Right lobe of liver (tissue), 6 donors: ENCODE measurements at regions not wholly inside any gene's neighbourhood (a gene's known extent, or its start where the extent isn't known, plus 50 kb on each side); places are given as distances from the start of the nearest gene placed in this dataset.

Experiments
- ATAC-seq, 4 donors: fragments of 200-7000 bp; cut with Tn5 transposase; one replicate each; pipeline ENCODE4 v1.9.1; 2020; ENCODE audit warnings: mild to moderate bottlenecking in 4 of 4, moderate library complexity in 4 of 4
- DNase-seq, 3 donors: peaks; one replicate each; pipeline ENCODE4 v3.0.0-alpha.2; 2020
- H3K27ac ChIP-seq, 3 donors: fragments of 200-600 bp; one replicate each; pipeline ENCODE4 v1.8.0; 2022
- H3K27me3 ChIP-seq, 2 donors: fragments of 200-600 bp; one replicate each; pipeline ENCODE4 v1.8.0; 2022
- H3K36me3 ChIP-seq, 4 donors: fragments of 200-600 bp; sonication (generic) in 1 of 4; one replicate each; pipeline versions ENCODE4 v1.5.1 to v1.8.0; 2017 to 2022; ENCODE audit warnings: control low read depth in 1 of 4
- H3K4me1 ChIP-seq, 4 donors: fragments of 200-600 bp; sonication (generic) in 1 of 4; one replicate each; pipeline versions ENCODE4 v1.5.1 to v1.8.0; 2017 to 2022; ENCODE audit warnings: control low read depth in 1 of 4
- H3K4me3 ChIP-seq, 3 donors: fragments of 200-600 bp; one replicate each; pipeline ENCODE4 v1.8.0; 2022
- H3K9me3 ChIP-seq, 4 donors: fragments of 200-600 bp; sonication (generic) in 1 of 4; one replicate each; pipeline versions ENCODE4 v1.5.1 to v1.8.0; 2017 to 2022; ENCODE audit warnings: control low read depth in 1 of 4
- POLR2A ChIP-seq: fragments of 450-650 bp; IDR thresholded peaks from one replicate; pipeline ENCODE4 v1.6.1; 2017; ENCODE audit warnings: antibody characterized with exemption, mild to moderate bottlenecking
- WGBS: methylation state at CpG from one replicate; pipeline ENCODE4 v1.1.6; 2018; ENCODE audit warnings: low coverage, low lambda C conversion rate; ENCODE audit not compliant: insufficient coverage; ENCODE audit errors: missing lambda C conversion rate; 5-methylcytosine and 5-hydroxymethylcytosine counted together
- intact Hi-C, 2 donors: fragments of 100-400 bp; cut with DNase I; formaldehyde crosslinking; loops; one replicate each; pipeline versions ENCODE4 v1.11.2 to v1.14.1; 2022
- TF ChIP-seq, protein P1 (sequence below), 4 donors: fragments of 200-600 bp in 3 of 4; fragments of 450-650 bp in 1 of 4; IDR thresholded peaks; one replicate each; pipeline versions ENCODE4 v1.5.1 to v1.8.0; 2016 to 2022; ENCODE audit warnings: antibody characterized with exemption in 4 of 4, mild to moderate bottlenecking in 2 of 4
- donor health status: DM: no; HTN: yes; CAD: no.
- donor health status: DM: no; HTN: no; CAD: no.
- donor health status: DM: no; HTN: no; CAD: no.
- donor health status: DM: no; HTN: yes; CAD: no.
- donor health status: DM: no; HTN: yes; CAD: no.

GRCh38 chr21:17903929-17904639, 84.9 kb upstream of the C21orf91 start:
- DNase-seq: no peak
- H3K36me3 ChIP-seq: no peaks in the 10 kb centered on the region
- 61% methylated on average over 10 of the region's 10 CpGs for WGBS
- H3K27me3 ChIP-seq: no peaks in the 10 kb centered on the region
- no peak overlapping the region for H3K27ac ChIP-seq
- ATAC-seq: no peak
- TF ChIP-seq, protein P1, sequence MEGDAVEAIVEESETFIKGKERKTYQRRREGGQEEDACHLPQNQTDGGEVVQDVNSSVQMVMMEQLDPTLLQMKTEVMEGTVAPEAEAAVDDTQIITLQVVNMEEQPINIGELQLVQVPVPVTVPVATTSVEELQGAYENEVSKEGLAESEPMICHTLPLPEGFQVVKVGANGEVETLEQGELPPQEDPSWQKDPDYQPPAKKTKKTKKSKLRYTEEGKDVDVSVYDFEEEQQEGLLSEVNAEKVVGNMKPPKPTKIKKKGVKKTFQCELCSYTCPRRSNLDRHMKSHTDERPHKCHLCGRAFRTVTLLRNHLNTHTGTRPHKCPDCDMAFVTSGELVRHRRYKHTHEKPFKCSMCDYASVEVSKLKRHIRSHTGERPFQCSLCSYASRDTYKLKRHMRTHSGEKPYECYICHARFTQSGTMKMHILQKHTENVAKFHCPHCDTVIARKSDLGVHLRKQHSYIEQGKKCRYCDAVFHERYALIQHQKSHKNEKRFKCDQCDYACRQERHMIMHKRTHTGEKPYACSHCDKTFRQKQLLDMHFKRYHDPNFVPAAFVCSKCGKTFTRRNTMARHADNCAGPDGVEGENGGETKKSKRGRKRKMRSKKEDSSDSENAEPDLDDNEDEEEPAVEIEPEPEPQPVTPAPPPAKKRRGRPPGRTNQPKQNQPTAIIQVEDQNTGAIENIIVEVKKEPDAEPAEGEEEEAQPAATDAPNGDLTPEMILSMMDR (IDR thresholded peaks at IDR 0.05): no peak
- no peak for TF ChIP-seq POLR2A
- no peak overlapping the region for H3K4me3 ChIP-seq
- H3K4me1 ChIP-seq: no peaks in the 10 kb centered on the region
- intact Hi-C loops: loop anchor here in 1 of 2 donors (10.0 kb wide), 1 partner anchor 229 kb away; no protein-coding TSS in a partner anchor
- H3K9me3 ChIP-seq: no peaks in the 10 kb centered on the region

DNA sequence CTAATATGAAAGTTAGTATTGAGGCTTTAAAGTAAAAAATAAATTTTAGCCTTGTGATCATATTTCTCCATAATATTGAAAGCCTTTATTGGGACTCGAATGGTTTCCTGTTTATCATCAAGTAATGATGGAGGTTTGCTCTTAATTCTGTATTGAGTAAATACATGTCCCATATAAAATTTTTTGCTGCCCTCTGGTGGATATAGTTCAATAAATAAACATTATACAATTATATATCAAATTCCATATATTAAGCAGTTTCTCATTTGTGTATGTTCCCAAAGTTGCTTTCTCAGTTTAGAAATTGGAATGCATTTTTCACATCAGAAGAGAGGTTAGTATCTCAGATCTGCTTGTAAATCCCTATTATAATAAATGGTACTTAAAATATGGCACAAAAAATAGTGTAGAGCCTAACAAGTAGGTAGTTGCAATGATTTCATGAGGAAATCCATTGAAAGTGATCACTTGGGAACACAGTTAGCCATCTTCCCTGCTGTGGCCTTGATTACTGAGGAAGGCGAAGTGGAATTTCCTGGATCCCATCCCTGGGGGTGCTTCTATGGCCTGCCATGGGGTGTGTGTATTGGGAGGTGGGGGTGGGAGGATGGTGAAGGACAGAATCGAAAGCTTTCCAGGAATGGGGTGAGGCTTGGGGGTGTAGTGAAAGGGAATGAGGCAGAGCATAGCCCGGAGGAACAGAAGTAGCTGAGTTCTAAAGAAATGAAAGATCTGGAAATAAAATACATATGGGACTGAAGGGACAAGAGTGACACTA, 84.1 kb upstream of the C21orf91 start:
- H3K4me3 ChIP-seq: no peak overlapping the region
- ATAC-seq (peak; percentile 38 to 57 (median 51)), DNase-seq (no peak)
- no peak overlapping the region for H3K27ac ChIP-seq
- intact Hi-C loops: loop anchor here in 1 of 2 donors (10.0 kb wide), 1 partner anchor 228 kb away; no protein-coding TSS in a partner anchor
- no peaks in the 10 kb centered on the region for H3K36me3 ChIP-seq
- no peaks in the 10 kb centered on the region for H3K27me3 ChIP-seq
- H3K9me3 ChIP-seq: no peaks in the 10 kb centered on the region
- no peaks in the 10 kb centered on the region for H3K4me1 ChIP-seq
- 49% methylated on average over 4 of the region's 4 CpGs for WGBS
- TF ChIP-seq POLR2A: no peak
- TF ChIP-seq, protein P1 (IDR thresholded peaks at IDR 0.05): peak; percentile 26 to 40 (median 32)

- Histone ChIP-seq H3K27ac (no peak overlapping the region), H3K27me3 (no peaks in the 10 kb centered on the region), H3K36me3 (no peaks in the 10 kb centered on the region), H3K4me3 (no peak overlapping the region), H3K9me3 (no peaks in the 10 kb centered on the region), H3K4me1 (no peaks in the 10 kb centered on the region)
- 64% methylated on average over 9 of the region's 10 CpGs for WGBS
- intact Hi-C loops: loop anchor here in 1 of 2 donors (10.0 kb wide), 1 partner anchor 227 kb away; no protein-coding TSS in a partner anchor
- DNase-seq (no peak), ATAC-seq (no peak)
- TF ChIP-seq, protein P1 (IDR thresholded peaks at IDR 0.05): no peak
- TF ChIP-seq POLR2A: no peak
Measured at GRCh38 chr21:17901458-17902079, 82.4 kb upstream of the C21orf91 start.

DNA sequence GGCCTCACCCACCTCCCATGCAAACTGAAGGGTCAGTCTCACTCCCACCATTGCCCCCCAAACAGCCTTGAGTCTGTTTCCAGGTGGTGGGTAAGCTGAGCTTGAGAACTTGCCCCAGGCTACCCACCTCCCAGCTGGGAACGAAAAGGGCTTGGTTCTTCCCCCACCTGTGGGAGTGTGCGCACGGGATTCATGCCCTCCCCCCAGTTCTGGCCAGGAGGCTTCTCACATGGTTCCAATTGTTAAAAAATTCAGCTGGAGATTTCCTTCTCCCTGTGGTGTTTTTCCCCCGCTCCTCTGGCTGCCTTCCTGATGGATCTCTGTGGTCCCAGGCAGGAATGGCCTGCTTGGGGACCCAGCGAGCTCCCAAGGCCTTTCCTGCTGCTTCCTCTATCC, 81.8 kb upstream of the C21orf91 start:
- whole genome bisulfite sequencing: 100% methylated on average over 2 of the region's 5 CpGs
- intact Hi-C loops: loop anchor here in 1 of 2 donors (10.0 kb wide), 1 partner anchor 226 kb away; no protein-coding TSS in a partner anchor
- DNase-seq (no peak), ATAC-seq (no peak)
- Histone ChIP-seq H3K27me3 (no peaks in the 10 kb centered on the region), H3K4me3 (no peak overlapping the region), H3K27ac (no peak overlapping the region), H3K4me1 (no peaks in the 10 kb centered on the region), H3K9me3 (no peaks in the 10 kb centered on the region), H3K36me3 (no peaks in the 10 kb centered on the region)
- TF ChIP-seq, protein P1 (IDR thresholded peaks at IDR 0.05): no peak
- TF ChIP-seq POLR2A: no peak
